ENCODE measurements at regions not wholly inside any gene's neighbourhood (a gene's known extent, or its start where the extent isn't known, plus 50 kb on each side); places are given as distances from the start of the nearest gene placed in this dataset.

- DNase-seq (ENCODE audit: low read depth), result no peak
Observed at GRCh38 chr15:95834028-95834804, 496.3 kb upstream of the NR2F2 start.

GRCh38 chr15:95836536-95836935, 494.0 kb upstream of the NR2F2 start:
- DNase-seq (ENCODE audit: low read depth), result no peak

GRCh38 chr15:95837341-95838004, 493.0 kb upstream of the NR2F2 start:
- DNase-seq (ENCODE audit: low read depth), result no peak

GRCh38 chr15:95839367-95839782, 491.1 kb upstream of the NR2F2 start:
- DNase-seq (ENCODE audit: low read depth), result no peak

GRCh38 chr15:95840004-95840403, 490.5 kb upstream of the NR2F2 start:
- DNase-seq (ENCODE audit: low read depth), result no peak

GRCh38 chr15:95840855-95841254, 489.6 kb upstream of the NR2F2 start:
- DNase-seq (ENCODE audit: low read depth), result no peak

- no peak for DNase-seq (ENCODE audit: low read depth)
Observed at GRCh38 chr15:95842576-95842975, 487.9 kb upstream of the NR2F2 start.

GRCh38 chr15:95843241-95843910, 487.1 kb upstream of the NR2F2 start:
- no peak for DNase-seq (ENCODE audit: low read depth)

GRCh38 chr15:95845862-95846515, 484.5 kb upstream of the NR2F2 start:
- DNase-seq (ENCODE audit: low read depth), result no peak

- DNase-seq (ENCODE audit: low read depth), result no peak
Observed at GRCh38 chr15:95848126-95848525, 482.4 kb upstream of the NR2F2 start.

- no peak for DNase-seq (ENCODE audit: low read depth)
Observed at GRCh38 chr15:95850837-95851236, 479.7 kb upstream of the NR2F2 start.

- no peak for DNase-seq (ENCODE audit: low read depth)
Observed at GRCh38 chr15:95853350-95853749, 477.1 kb upstream of the NR2F2 start.

- DNase-seq (ENCODE audit: low read depth), result no peak
Observed at GRCh38 chr15:95857124-95857757, 473.3 kb upstream of the NR2F2 start.

GRCh38 chr15:95857758-95858157, 472.7 kb upstream of the NR2F2 start:
- DNase-seq (ENCODE audit: low read depth), result no peak

GRCh38 chr15:95860406-95860805, 470.1 kb upstream of the NR2F2 start:
- DNase-seq (ENCODE audit: low read depth), result no peak

GRCh38 chr15:95864467-95864886, 466.0 kb upstream of the NR2F2 start:
- no peak for DNase-seq (ENCODE audit: low read depth)

GRCh38 chr15:95865330-95865739, 465.2 kb upstream of the NR2F2 start:
- DNase-seq (ENCODE audit: low read depth), result no peak

- DNase-seq (ENCODE audit: low read depth), result no peak
Observed at GRCh38 chr15:95866711-95867440, 463.6 kb upstream of the NR2F2 start.

GRCh38 chr15:95868450-95868849, 462.1 kb upstream of the NR2F2 start:
- DNase-seq (ENCODE audit: low read depth), result no peak

GRCh38 chr15:95868970-95869369, 461.5 kb upstream of the NR2F2 start:
- no peak for DNase-seq (ENCODE audit: low read depth)

GRCh38 chr15:95869920-95870319, 460.6 kb upstream of the NR2F2 start:
- DNase-seq (ENCODE audit: low read depth), result no peak

All from T-helper 22 cell (primary cell).